NCI-H345 (cell line): ENCODE measurements at regions not wholly inside any gene's neighbourhood (a gene's known extent, or its start where the extent isn't known, plus 50 kb on each side); places are given as distances from the start of the nearest gene placed in this dataset.

Source experiments
- DNase-seq: peaks from one replicate; lab custom pipeline; 2025; lab: John Stamatoyannopoulos, UW

DNA sequence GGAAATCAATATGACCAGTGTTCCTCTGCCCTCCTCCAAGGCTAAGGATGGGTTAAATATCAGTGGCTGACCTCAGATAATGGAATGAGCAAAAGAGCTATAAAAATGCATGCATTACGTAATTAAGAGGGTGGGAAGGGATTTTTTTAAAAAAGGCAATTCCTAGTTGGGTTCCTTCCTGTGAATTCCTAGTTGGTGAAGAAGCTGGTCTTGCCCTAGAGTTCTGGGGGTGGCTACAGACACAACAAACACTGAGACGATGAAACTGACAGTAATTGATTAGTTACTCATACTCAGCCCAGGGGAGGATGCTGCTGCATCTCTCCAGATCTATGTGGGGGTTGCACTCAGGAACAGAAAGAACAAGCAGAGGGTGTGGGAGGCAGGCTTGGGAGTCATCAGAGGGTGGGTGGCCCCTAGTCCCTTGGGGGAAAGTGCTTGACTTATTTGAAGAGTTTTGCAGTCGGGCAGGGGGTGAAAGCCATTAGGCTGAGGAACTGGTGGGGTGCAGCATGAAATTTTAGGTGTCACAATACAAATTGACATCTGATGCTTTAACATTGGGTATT is 662.0 kb upstream of the FRG1 start:
- DNase-seq: no peak

GRCh38 chr4:189279188-189279587 is 661.5 kb upstream of the FRG1 start:
- DNase-seq: no peak

DNA sequence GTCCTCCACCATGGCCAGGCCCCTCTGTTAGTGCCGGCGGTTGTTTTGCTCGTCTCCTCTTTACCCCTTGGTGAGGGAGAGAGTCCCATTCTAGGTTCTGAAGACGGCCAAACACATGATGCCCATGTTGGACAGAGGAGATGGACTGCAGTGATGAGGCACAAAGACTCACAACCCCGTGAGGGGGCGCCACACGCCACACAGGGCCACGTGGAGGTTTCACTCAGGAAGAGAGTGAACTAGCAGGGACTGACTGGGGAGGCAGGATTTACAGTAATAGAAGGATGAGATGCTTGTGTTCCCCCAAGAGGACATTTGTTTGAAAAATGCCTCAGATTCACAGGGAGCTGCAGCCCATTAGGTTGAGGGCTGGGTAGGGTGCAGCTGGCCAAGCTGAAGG is 655.3 kb upstream of the FRG1 start:
- DNase-seq: no peak

- DNase-seq: no peak
Observed at GRCh38 chr4:189291939-189292338, 648.7 kb upstream of the FRG1 start.

- DNase-seq: no peak
Observed at GRCh38 chr4:189293459-189293858, 647.2 kb upstream of the FRG1 start.

DNA sequence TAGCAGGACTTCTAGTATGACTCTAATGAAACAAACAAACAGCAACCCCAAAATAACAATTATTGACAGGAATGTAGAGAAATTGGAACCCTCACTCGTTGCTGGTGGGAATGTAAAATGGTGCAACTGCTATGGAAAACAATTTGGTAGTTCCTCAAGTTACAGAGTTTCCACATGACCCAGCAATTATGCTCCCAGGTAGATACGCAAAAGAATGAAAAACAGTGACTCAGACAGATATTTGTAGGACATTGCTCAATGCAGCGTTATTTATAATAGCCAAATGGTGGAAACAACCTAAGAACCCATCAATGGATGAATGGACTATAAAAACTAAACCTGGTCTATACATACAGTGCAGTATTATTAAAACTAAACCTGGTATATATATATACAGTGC is 646.1 kb upstream of the FRG1 start:
- DNase-seq: no peak

GRCh38 chr4:189299706-189300105 is 641.0 kb upstream of the FRG1 start:
- DNase-seq: no peak

- DNase-seq: no peak
Observed at GRCh38 chr4:189301692-189302091, 639.0 kb upstream of the FRG1 start.

GRCh38 chr4:189302719-189303118 is 638.0 kb upstream of the FRG1 start:
- DNase-seq: no peak

DNA sequence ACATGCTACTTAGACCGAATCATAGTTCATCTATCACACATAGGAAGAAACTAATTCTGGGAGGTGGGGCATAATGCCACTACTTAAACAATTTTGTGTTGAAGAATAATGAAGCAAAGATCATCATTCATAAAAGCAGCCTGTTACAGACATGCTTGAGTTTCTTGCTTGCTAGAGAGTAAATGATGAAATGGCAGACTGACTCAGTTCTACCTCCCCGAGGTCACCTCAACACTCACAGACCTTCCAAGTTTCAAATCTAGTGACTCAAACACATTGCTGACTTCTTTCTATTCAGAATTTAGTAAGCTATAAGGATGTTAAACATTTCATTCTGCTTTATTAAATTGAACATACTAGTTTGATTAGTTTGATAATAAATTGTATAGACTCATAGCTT is 636.5 kb upstream of the FRG1 start:
- no peak for DNase-seq

GRCh38 chr4:189304809-189305208 is 635.9 kb upstream of the FRG1 start:
- DNase-seq: no peak

GRCh38 chr4:189305500-189305899 is 635.2 kb upstream of the FRG1 start:
- DNase-seq: no peak

GRCh38 chr4:189311251-189311650 is 629.4 kb upstream of the FRG1 start:
- no peak for DNase-seq

GRCh38 chr4:189313064-189313463 is 627.6 kb upstream of the FRG1 start:
- DNase-seq: no peak

DNA sequence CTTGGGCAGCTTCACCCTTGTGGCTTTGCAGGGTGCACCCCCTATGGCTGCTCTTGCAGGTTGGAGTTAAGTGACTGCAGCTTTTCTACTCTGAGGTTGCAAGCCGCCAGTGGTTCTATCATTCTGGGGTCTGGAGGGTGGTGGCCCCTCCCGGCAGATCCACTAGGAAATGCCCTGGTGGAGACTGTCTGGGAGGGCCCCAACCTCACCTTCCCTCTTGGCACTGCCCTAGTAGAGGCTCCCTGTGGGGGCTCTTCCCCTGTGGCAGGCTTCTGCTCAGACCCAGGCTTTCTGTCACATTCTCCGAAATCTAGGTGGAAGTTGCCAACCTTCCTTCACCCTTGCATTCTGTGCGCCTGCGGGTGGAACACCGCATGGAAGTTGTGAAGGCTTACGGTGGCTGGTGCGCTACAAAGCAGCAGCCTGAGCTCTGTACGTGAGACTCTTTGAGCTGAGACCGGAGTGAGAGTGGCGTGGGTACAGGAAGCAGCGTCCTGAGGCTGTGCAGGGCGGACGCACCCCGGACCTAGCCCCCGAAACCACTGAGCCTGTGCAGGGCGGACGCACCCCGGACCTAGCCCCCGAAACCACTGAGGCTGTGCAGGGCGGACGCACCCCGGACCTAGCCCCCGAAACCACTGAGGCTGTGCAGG is 626.7 kb upstream of the FRG1 start:
- DNase-seq: no peak

GRCh38 chr4:189322426-189322825 is 618.2 kb upstream of the FRG1 start:
- no peak for DNase-seq

DNA sequence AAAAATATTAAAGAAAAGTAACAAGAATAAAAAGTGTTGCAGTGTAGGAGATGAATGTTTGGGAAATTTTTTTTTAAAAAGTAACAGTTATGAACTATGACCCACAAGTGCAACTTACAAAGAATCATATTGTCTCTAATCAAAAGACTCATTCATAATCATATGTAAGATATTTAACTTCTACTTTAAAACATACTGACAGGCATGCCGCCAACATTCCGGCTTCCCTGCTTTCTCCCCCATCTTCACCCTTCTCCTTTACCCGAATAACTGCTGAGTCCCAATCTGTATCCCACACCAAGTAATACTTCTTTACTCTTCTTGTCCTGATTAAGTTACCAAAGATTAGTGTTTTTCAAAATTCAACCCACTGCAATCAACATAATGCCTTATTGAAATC is 598.8 kb upstream of the FRG1 start:
- DNase-seq: no peak

- no peak for DNase-seq
Observed at GRCh38 chr4:189355590-189355989, 585.1 kb upstream of the FRG1 start.

- no peak for DNase-seq
Observed at GRCh38 chr4:189362364-189362763, 578.3 kb upstream of the FRG1 start.

DNA sequence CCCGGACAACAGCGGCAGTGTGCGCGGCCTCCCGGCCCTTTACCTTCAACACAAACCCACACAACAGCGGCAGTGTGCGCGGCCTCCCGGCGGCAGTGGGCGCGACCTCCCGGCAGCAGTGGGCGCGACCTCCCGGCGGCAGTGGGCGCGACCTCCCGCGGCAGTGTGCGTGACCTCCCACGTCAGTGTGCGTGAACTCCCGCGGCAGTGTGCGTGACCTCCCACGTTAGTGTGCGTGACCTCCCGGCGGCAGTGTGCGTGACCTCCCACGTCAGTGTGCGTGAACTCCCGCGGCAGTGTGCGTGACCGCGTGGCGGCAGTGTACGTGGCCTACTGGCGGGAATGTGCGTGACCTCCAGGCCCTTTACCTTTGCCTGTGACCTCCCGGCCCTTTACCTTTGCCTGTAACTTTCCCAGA is 576.6 kb upstream of the FRG1 start:
- DNase-seq: no peak

DNA sequence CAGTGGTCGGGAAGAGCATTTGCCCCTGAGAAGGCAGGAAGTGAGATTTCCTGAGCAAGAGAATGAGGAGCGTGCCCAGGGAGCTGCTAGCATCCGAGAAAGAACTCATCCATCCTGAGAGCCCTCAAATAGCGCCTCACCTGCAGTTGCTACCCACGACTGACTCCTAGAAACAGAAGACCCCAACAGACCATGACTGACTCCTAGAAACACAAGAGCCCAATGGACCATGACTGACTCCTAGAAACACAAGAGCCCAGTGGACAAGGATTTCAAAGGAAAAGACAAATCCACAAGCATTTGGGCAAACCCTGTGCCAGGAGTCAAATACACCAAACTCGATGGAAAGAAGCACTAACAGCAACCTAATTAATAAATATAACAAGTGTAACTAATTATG is 575.2 kb upstream of the FRG1 start:
- DNase-seq: no peak

GRCh38 chr4:189367832-189368231 is 572.8 kb upstream of the FRG1 start:
- DNase-seq: no peak

- no peak for DNase-seq
Observed at GRCh38 chr4:189374176-189374575, 566.5 kb upstream of the FRG1 start.

- DNase-seq: no peak
Observed at GRCh38 chr4:189376901-189377300, 563.8 kb upstream of the FRG1 start.
